Liver (tissue), 8 donors: ENCODE measurements at regions not wholly inside any gene's neighbourhood (a gene's known extent, or its start where the extent isn't known, plus 50 kb on each side); places are given as distances from the start of the nearest gene placed in this dataset.

Experiments
- DNase-seq: peaks from one replicate; pipeline ENCODE4 v3.0.0-alpha.2; 2017; ENCODE audit warnings: low spot score
- H3K27ac ChIP-seq, 2 donors: one replicate each; pipeline ENCODE4 v1.7.0; 2013; ENCODE audit warnings: inconsistent platforms in 2 of 2, low read length in 2 of 2, control low read depth in 1 of 2, low read depth in 1 of 2, mild to moderate bottlenecking in 1 of 2
- H3K27me3 ChIP-seq, 4 donors: one replicate each; pipeline versions ENCODE4 v1.6.1 to v1.7.0; 2013; ENCODE audit warnings: low read length in 3 of 4, inconsistent platforms in 1 of 4, mild to moderate bottlenecking in 1 of 4, moderate library complexity in 1 of 4; ENCODE audit not compliant: control insufficient read depth in 4 of 4, insufficient read depth in 4 of 4
- H3K36me3 ChIP-seq, 4 donors: one replicate each; pipeline versions ENCODE4 v1.6.1 to v1.7.0; 2013; ENCODE audit warnings: low read length in 3 of 4, mild to moderate bottlenecking in 3 of 4, low read depth in 1 of 4, moderate library complexity in 1 of 4; ENCODE audit not compliant: control insufficient read depth in 4 of 4, insufficient read depth in 3 of 4
- H3K4me1 ChIP-seq, 4 donors: one replicate each; pipeline versions ENCODE4 v1.6.1 to v1.7.0; 2013; ENCODE audit warnings: low read length in 3 of 4, mild to moderate bottlenecking in 3 of 4, moderate library complexity in 1 of 4; ENCODE audit not compliant: control insufficient read depth in 4 of 4, insufficient read depth in 4 of 4
- H3K4me3 ChIP-seq, 3 donors: one replicate each; pipeline versions ENCODE4 v1.6.1 to v1.7.0; 2013; ENCODE audit warnings: low read length in 3 of 3, control low read depth in 1 of 3, low read depth in 1 of 3, mild to moderate bottlenecking in 1 of 3
- H3K9ac ChIP-seq, 2 donors: one replicate each; pipeline ENCODE4 v1.7.0; 2013; ENCODE audit warnings: low read length in 2 of 2, mild to moderate bottlenecking in 2 of 2, moderate library complexity in 2 of 2, control low read depth in 1 of 2, low read depth in 1 of 2
- H3K9me3 ChIP-seq, 4 donors: one replicate each; pipeline versions ENCODE4 v1.6.1 to v1.7.0; 2013; ENCODE audit warnings: low read length in 3 of 4; ENCODE audit not compliant: control insufficient read depth in 4 of 4
- CTCF ChIP-seq: fragments of 150-350 bp; IDR thresholded peaks from 2 replicates; pipeline ENCODE4 v1.5.1; 2017; ENCODE audit warnings: improper control_type of control experiment, low read depth, low read length; ENCODE audit not compliant: missing input control
- FOXA1 ChIP-seq: IDR thresholded peaks from 2 replicates; pipeline ENCODE4 v1.6.1; 2016; ENCODE audit warnings: antibody characterized with exemption
- GABPA ChIP-seq, 2 donors: IDR thresholded peaks in 1 of 2; conservative IDR thresholded peaks in 1 of 2; 2 replicates each; pipeline ENCODE4 v1.6.1; 2016; ENCODE audit warnings: antibody characterized with exemption in 2 of 2, mild to moderate bottlenecking in 1 of 2, moderate library complexity in 1 of 2
- HNF4A ChIP-seq, 2 donors: conservative IDR thresholded peaks; 2 replicates each; pipeline ENCODE4 v1.6.1; 2016; ENCODE audit warnings: antibody characterized with exemption in 2 of 2, mild to moderate bottlenecking in 2 of 2
- HNF4G ChIP-seq: IDR thresholded peaks from 2 replicates; pipeline ENCODE4 v1.6.1; 2016; ENCODE audit warnings: antibody characterized with exemption
- JUND ChIP-seq, 2 donors: IDR thresholded peaks; 2 replicates each; pipeline ENCODE4 v1.6.1; 2016; ENCODE audit warnings: antibody characterized with exemption in 2 of 2
- MAX ChIP-seq: IDR thresholded peaks from 2 replicates; pipeline ENCODE4 v1.6.1; 2016; ENCODE audit warnings: antibody characterized with exemption
- NR2F2 ChIP-seq: IDR thresholded peaks from 2 replicates; pipeline ENCODE4 v1.6.1; 2016; ENCODE audit warnings: antibody characterized with exemption
- RAD21 ChIP-seq, 2 donors: IDR thresholded peaks; 2 replicates each; pipeline ENCODE4 v1.6.1; 2016; ENCODE audit warnings: antibody characterized with exemption in 2 of 2, mild to moderate bottlenecking in 2 of 2
- RXRA ChIP-seq, 2 donors: IDR thresholded peaks; 2 replicates each; pipeline ENCODE4 v1.6.1; 2017 to 2018; ENCODE audit warnings: antibody characterized with exemption in 2 of 2, mild to moderate bottlenecking in 1 of 2
- TAF1 ChIP-seq: conservative IDR thresholded peaks from 2 replicates; pipeline ENCODE4 v1.6.1; 2016; ENCODE audit warnings: antibody characterized with exemption, mild to moderate bottlenecking
- YY1 ChIP-seq: IDR thresholded peaks from 2 replicates; pipeline ENCODE4 v1.6.1; 2016; ENCODE audit warnings: antibody characterized with exemption, mild to moderate bottlenecking
- WGBS: extraction: QIAGEN DNeasy Blood & Tissue Kit; methylation state at CpG from one replicate; pipeline ENCODE4 v1.1.7; 2013; 5-methylcytosine and 5-hydroxymethylcytosine counted together
- donor health status: healthy.
- donor health status: healthy.
- donor health status: healthy.
- donor health status: healthy.
- donor health status: healthy.

GRCh38 chrX:6644411-6644810 is 109.5 kb upstream of the VCX3A start:
- Histone ChIP-seq H3K36me3 (no peaks in the 10 kb centered on the region), H3K9ac (no peak overlapping the region), H3K27me3 (no peaks in the 10 kb centered on the region), H3K9me3 (peaks cover 0 to 4% (median 3%) of the 10 kb centered on the region in 4 donors), H3K4me3 (no peak overlapping the region), H3K27ac (no peak overlapping the region), H3K4me1 (no peaks in the 10 kb centered on the region)
- DNase-seq = no peak
- whole genome bisulfite sequencing = 95% methylated on average over 4 of the region's 4 CpGs
- TF ChIP-seq RAD21 (IDR thresholded peaks at IDR 0.05) = peak in 1 of 2 donors; percentile 24
- TF ChIP-seq HNF4G = no peak

- Histone ChIP-seq H3K36me3 (no peaks in the 10 kb centered on the region), H3K4me3 (no peak overlapping the region), H3K27ac (no peak overlapping the region), H3K4me1 (no peaks in the 10 kb centered on the region), H3K9me3 (peaks cover 0 to 4% (median 3%) of the 10 kb centered on the region in 4 donors), H3K27me3 (no peaks in the 10 kb centered on the region), H3K9ac (no peak overlapping the region)
- TF ChIP-seq TAF1 (no peak), FOXA1 (no peak), HNF4A (conservative IDR thresholded peaks at IDR 0.05) (no peak), GABPA (IDR thresholded peaks at IDR 0.05 in 1 of 2, conservative IDR thresholded peaks at IDR 0.05 in 1 of 2) (no peak), MAX (no peak), JUND (IDR thresholded peaks at IDR 0.05) (no peak), YY1 (no peak), RXRA (IDR thresholded peaks at IDR 0.05) (no peak), NR2F2 (no peak), RAD21 (IDR thresholded peaks at IDR 0.05) (no peak), CTCF (no peak)
- 97% methylated on average over 4 of the region's 4 CpGs for WGBS
- DNase-seq = no peak
Observed at GRCh38 chrX:6640727-6641126, 105.8 kb upstream of the VCX3A start.

- WGBS = 42% methylated on average over 7 of the region's 7 CpGs
- Histone ChIP-seq H3K36me3 (no peaks in the 10 kb centered on the region), H3K9ac (no peak overlapping the region), H3K4me1 (no peaks in the 10 kb centered on the region), H3K9me3 (no peaks in the 10 kb centered on the region), H3K4me3 (no peak overlapping the region), H3K27me3 (no peaks in the 10 kb centered on the region), H3K27ac (no peak overlapping the region)
- TF ChIP-seq JUND (IDR thresholded peaks at IDR 0.05) (no peak), YY1 (no peak), HNF4A (conservative IDR thresholded peaks at IDR 0.05) (no peak)
- no peak for DNase-seq
Observed at GRCh38 chrX:6614506-6614905, 79.6 kb upstream of the VCX3A start.

GRCh38 chrX:6599230-6599860 is 64.4 kb upstream of the VCX3A start:
- H3K27ac ChIP-seq = no peak overlapping the region
- H3K27me3 ChIP-seq = no peaks in the 10 kb centered on the region
- no peak overlapping the region for H3K4me3 ChIP-seq
- H3K36me3 ChIP-seq = no peaks in the 10 kb centered on the region
- H3K9me3 ChIP-seq = no peaks in the 10 kb centered on the region
- WGBS = 31% methylated on average over 4 of the region's 4 CpGs
- H3K9ac ChIP-seq = no peak overlapping the region
- no peak for DNase-seq
- TF ChIP-seq HNF4G (peak; percentile 48), FOXA1 (no peak), RAD21 (IDR thresholded peaks at IDR 0.05) (peak in 1 of 2 donors; percentile 12), HNF4A (conservative IDR thresholded peaks at IDR 0.05) (peak; percentile 67 to 71), RXRA (IDR thresholded peaks at IDR 0.05) (peak in 1 of 2 donors; percentile 26)
- H3K4me1 ChIP-seq = peaks cover 0 to 2% (median 0%) of the 10 kb centered on the region in 4 donors
